CD4-positive, CD25-positive, alpha-beta regulatory T cell (primary cell): ENCODE measurements at regions not wholly inside any gene's neighbourhood (a gene's known extent, or its start where the extent isn't known, plus 50 kb on each side); places are given as distances from the start of the nearest gene placed in this dataset.

Experiments used
- ATAC-seq, 2 donors: fragments of 150-1000 bp; cut with Tn5 transposase; one replicate each; pipeline ENCODE4 v1.10.0; 2021; ENCODE audit warnings: low read depth in 2 of 2, moderate number of reproducible peaks in 2 of 2, moderate library complexity in 1 of 2
- DNase-seq, 3 donors: peaks; one replicate each; pipeline versions ENCODE4 v3.0.0 to v3.0.0-alpha.2; 2012 to 2022; ENCODE audit warnings: mixed read lengths in 1 of 3
- H3K27ac ChIP-seq: one replicate; pipeline ENCODE4 v1.7.0; 2013; ENCODE audit warnings: mild to moderate bottlenecking, low read length; ENCODE audit not compliant: insufficient read depth, poor library complexity, severe bottlenecking
- H3K27me3 ChIP-seq: one replicate; pipeline ENCODE4 v1.7.0; 2013; ENCODE audit warnings: low read length; ENCODE audit not compliant: control insufficient read depth, insufficient read depth
- H3K36me3 ChIP-seq: one replicate; pipeline ENCODE4 v1.7.0; 2013; ENCODE audit warnings: mild to moderate bottlenecking, low read length, moderate library complexity; ENCODE audit not compliant: control insufficient read depth, insufficient read depth
- H3K4me1 ChIP-seq: 2 replicates; pipeline ENCODE4 v1.7.0; 2013; ENCODE audit warnings: mild to moderate bottlenecking, low read length; ENCODE audit not compliant: insufficient read depth, control insufficient read depth, poor library complexity, severe bottlenecking
- H3K4me3 ChIP-seq: one replicate; pipeline ENCODE4 v1.7.0; 2013; ENCODE audit warnings: low read depth, mild to moderate bottlenecking, low read length, moderate library complexity
- H3K9me3 ChIP-seq, 2 experiments: 1 replicate in 1 of 2; 2 replicates in 1 of 2; pipeline ENCODE4 v1.7.0; 2013; ENCODE audit warnings: low read length in 2 of 2, mild to moderate bottlenecking in 1 of 2, moderate library complexity in 1 of 2; ENCODE audit not compliant: control insufficient read depth in 2 of 2
- H3K27ac Mint-ChIP-seq, 3 donors: one replicate each; pipeline ENCODE4 v1.8.0; 2020 to 2022; ENCODE audit warnings: mild to moderate bottlenecking in 3 of 3, mixed read lengths in 3 of 3, moderate library complexity in 2 of 3
- H3K27me3 Mint-ChIP-seq: one replicate; pipeline ENCODE4 v1.8.0; 2022; ENCODE audit warnings: mild to moderate bottlenecking, mixed read lengths
- H3K36me3 Mint-ChIP-seq: one replicate; pipeline ENCODE4 v1.8.0; 2020; ENCODE audit warnings: mixed read lengths
- H3K4me1 Mint-ChIP-seq, 4 donors: one replicate each; pipeline ENCODE4 v1.8.0; 2020 to 2022; ENCODE audit warnings: mixed read lengths in 4 of 4, mild to moderate bottlenecking in 1 of 4
- H3K4me3 Mint-ChIP-seq, 4 donors: one replicate each; pipeline ENCODE4 v1.8.0; 2020 to 2022; ENCODE audit warnings: mild to moderate bottlenecking in 4 of 4, mixed read lengths in 4 of 4, moderate library complexity in 3 of 4
- H3K9me3 Mint-ChIP-seq, 7 donors: one replicate each; pipeline ENCODE4 v1.8.0; 2020 to 2022; ENCODE audit warnings: mixed read lengths in 7 of 7, mild to moderate bottlenecking in 3 of 7, moderate library complexity in 2 of 7

DNA sequence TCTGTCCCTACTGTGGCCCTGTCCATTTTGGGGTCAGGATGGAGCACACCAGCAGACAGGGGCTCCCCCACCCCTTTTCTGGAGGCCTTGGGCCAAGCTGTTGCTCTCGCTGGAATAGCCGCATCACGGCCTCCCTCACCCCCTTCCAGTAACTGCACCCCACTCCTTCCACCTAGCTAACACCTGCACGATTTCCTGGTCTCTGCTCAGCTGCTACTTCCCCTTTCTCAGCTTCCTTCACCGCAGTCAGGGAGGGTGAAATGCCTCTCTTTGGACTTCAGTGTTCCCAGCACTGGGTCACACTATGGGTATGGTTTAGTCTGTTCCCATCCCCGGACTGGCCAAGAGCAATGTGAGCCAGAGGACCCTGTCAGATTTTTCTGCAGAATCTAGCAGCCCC is 400.2 kb downstream of the MCTP2 start:
- H3K27me3 Mint-ChIP-seq: no peaks in the 10 kb centered on the region
- DNase-seq: no peak

DNA sequence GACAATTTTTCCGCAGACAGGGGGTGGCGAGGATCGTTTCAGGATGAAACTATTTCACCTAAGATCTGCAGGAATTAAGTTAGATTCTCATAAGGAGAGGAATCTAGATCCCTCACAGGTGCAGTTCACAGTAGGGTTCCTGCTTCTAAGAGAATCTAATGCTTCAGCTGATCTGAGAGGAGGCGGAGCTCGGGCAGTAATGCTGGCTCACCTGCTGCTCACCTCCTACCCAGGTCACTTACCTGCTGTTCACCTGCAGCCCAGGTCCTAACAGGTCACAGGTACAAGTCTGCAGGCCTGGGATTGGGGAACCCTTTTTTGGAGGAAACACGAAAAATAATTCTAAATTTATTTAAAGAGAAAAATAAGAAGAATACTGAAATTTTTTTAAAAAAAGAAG is 406.8 kb downstream of the MCTP2 start:
- H3K36me3 Mint-ChIP-seq: no peaks in the 10 kb centered on the region
- no peak for DNase-seq
- H3K9me3 ChIP-seq: no peaks in the 10 kb centered on the region
- no peaks in the 10 kb centered on the region for H3K4me1 Mint-ChIP-seq
- no peak overlapping the region for H3K4me3 Mint-ChIP-seq
- no peaks in the 10 kb centered on the region for H3K27me3 Mint-ChIP-seq
- H3K36me3 ChIP-seq: no peaks in the 10 kb centered on the region
- H3K27ac ChIP-seq: no peak overlapping the region
- H3K9me3 Mint-ChIP-seq: peaks cover 0 to 6% (median 0%) of the 10 kb centered on the region in 7 donors
- H3K27me3 ChIP-seq: no peaks in the 10 kb centered on the region
- no peak overlapping the region for H3K4me3 ChIP-seq
- H3K4me1 ChIP-seq: no peaks in the 10 kb centered on the region
- H3K27ac Mint-ChIP-seq: no peak overlapping the region
- no peak for ATAC-seq

More for the DNA sequence above, 400.2 kb downstream of the MCTP2 start:
- Mint-ChIP-seq H3K36me3 (no peaks in the 10 kb centered on the region), H3K27ac (no peak overlapping the region), H3K9me3 (peaks cover 0 to 2% (median 0%) of the 10 kb centered on the region in 7 donors), H3K4me3 (no peak overlapping the region), H3K4me1 (no peaks in the 10 kb centered on the region)
- no peaks in the 10 kb centered on the region for H3K9me3 ChIP-seq
- ATAC-seq: no peak
- H3K4me3 ChIP-seq: no peak overlapping the region
- H3K27ac ChIP-seq: no peak overlapping the region
- no peaks in the 10 kb centered on the region for H3K36me3 ChIP-seq
- H3K27me3 ChIP-seq: no peaks in the 10 kb centered on the region
- H3K4me1 ChIP-seq: no peaks in the 10 kb centered on the region

DNA sequence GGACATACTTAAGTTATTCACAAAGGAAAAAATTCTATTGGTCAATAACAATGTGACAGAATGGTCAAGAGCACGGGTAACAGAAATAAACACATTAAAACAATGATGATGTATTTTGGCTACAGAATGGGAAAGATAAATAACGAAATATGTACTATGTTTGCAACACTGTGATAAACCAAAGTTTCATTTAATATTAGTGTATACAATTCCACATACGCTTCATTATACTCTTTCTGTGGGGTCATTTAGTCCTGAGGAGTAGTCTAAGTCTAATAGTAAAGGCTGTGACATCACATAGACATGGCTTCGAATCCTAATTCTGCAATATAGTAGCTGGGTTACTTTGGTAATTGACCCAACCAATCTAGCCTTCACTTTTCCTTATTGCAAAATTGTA is 408.3 kb downstream of the MCTP2 start:
- H3K4me1 ChIP-seq: no peaks in the 10 kb centered on the region
- H3K36me3 ChIP-seq: no peaks in the 10 kb centered on the region
- ATAC-seq (no peak), DNase-seq (no peak)
- H3K9me3 ChIP-seq: no peaks in the 10 kb centered on the region
- H3K4me1 Mint-ChIP-seq: no peaks in the 10 kb centered on the region
- H3K36me3 Mint-ChIP-seq: no peaks in the 10 kb centered on the region
- H3K27ac Mint-ChIP-seq: no peak overlapping the region
- H3K27ac ChIP-seq: no peak overlapping the region
- H3K27me3 ChIP-seq: no peaks in the 10 kb centered on the region
- no peak overlapping the region for H3K4me3 Mint-ChIP-seq
- H3K9me3 Mint-ChIP-seq: peaks cover 0 to 6% (median 0%) of the 10 kb centered on the region in 7 donors
- no peak overlapping the region for H3K4me3 ChIP-seq
- H3K27me3 Mint-ChIP-seq: no peaks in the 10 kb centered on the region

DNA sequence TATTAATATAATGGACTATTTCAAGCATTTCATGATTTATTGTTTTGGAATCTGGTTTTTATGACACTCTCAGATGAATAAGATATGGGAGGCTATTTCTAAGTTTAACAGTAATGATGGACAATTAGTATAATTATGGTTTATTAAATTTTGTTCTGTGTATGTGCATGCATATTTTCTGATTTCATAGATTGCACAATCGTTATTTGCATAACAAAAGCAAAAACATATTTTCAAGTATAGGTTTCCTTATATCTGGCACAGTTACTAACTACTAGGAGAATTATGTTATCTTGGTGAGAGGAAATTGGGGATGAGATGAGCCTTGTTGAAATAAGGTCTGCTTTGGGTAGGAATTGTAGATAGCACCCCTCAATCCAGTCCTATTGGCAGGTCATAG is 413.1 kb downstream of the MCTP2 start:
- Mint-ChIP-seq H3K36me3 (no peaks in the 10 kb centered on the region), H3K9me3 (peaks cover 0 to 7% (median 1%) of the 10 kb centered on the region in 7 donors), H3K27me3 (no peaks in the 10 kb centered on the region), H3K4me1 (no peaks in the 10 kb centered on the region), H3K27ac (no peak overlapping the region), H3K4me3 (no peak overlapping the region)
- Histone ChIP-seq H3K27ac (no peak overlapping the region), H3K36me3 (no peaks in the 10 kb centered on the region), H3K9me3 (peaks cover 0 to 1% of the 10 kb centered on the region in 2 experiments), H3K4me3 (no peak overlapping the region), H3K27me3 (no peaks in the 10 kb centered on the region), H3K4me1 (no peaks in the 10 kb centered on the region)
- ATAC-seq (no peak), DNase-seq (no peak)

DNA sequence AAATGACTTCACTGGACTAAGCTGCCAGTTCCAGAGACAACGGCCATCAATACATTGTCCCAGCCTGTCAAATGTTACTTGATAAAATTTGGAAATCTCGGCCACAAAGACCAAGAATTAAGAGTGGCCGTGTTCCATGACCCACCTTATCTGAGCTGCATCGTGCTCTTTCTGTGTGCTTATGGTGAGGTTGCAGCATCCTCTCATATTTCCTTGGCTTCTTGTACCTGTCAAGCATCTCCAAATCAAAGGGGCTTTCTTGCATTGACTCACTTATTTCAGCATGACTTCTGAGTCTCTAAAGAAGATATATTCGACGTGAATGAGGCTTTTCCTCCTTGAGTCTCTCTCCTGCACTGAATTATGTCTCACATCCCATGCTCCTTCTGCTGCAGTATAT is 421.7 kb downstream of the MCTP2 start:
- Histone ChIP-seq H3K4me3 (no peak overlapping the region), H3K36me3 (no peaks in the 10 kb centered on the region), H3K9me3 (no peaks in the 10 kb centered on the region), H3K4me1 (no peaks in the 10 kb centered on the region), H3K27me3 (no peaks in the 10 kb centered on the region), H3K27ac (no peak overlapping the region)
- Mint-ChIP-seq H3K27ac (no peak overlapping the region), H3K4me3 (no peak overlapping the region), H3K36me3 (no peaks in the 10 kb centered on the region), H3K27me3 (no peaks in the 10 kb centered on the region), H3K9me3 (peaks cover 0 to 3% (median 0%) of the 10 kb centered on the region in 7 donors), H3K4me1 (no peaks in the 10 kb centered on the region)
- DNase-seq: no peak
- no peak for ATAC-seq

DNA sequence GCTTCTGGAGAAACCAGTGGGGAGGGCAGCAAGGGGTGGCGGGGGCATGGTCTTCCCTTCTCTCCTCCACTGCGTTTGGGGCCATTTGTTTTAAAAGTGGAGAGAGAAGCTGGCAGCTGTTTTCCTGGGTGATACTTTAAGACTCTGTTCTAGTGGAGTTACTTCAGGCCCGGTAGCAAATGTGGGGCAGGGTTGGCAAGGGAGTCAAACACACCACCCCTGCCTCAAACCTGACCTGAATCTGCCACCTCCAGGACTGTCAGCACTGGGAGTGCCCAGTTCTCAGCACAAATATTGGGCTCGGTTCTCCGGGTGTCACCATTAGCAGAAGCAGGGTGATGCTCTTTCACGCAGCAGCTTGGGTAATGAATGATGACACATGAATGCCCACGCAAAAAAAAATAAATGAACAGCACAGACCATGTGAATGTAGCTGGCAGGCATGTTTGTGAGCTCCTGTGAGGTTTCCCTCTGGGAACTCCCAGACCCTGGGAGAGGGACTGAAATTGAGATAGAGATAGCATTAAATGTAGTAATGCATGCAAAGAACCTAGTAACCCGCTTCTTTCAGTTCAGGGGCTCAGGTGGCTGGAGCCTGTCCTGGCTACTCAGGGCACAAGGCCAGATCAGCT is 424.0 kb downstream of the MCTP2 start:
- no peaks in the 10 kb centered on the region for H3K4me1 Mint-ChIP-seq
- Histone ChIP-seq H3K27me3 (no peaks in the 10 kb centered on the region), H3K27ac (no peak overlapping the region), H3K36me3 (no peaks in the 10 kb centered on the region), H3K9me3 (no peaks in the 10 kb centered on the region), H3K4me3 (no peak overlapping the region), H3K4me1 (no peaks in the 10 kb centered on the region)
- H3K27me3 Mint-ChIP-seq: no peaks in the 10 kb centered on the region
- H3K27ac Mint-ChIP-seq: no peak overlapping the region
- no peak for ATAC-seq
- no peak overlapping the region for H3K4me3 Mint-ChIP-seq
- peaks cover 0 to 1% (median 0%) of the 10 kb centered on the region in 7 donors for H3K9me3 Mint-ChIP-seq
- no peaks in the 10 kb centered on the region for H3K36me3 Mint-ChIP-seq
- no peak for DNase-seq

DNA sequence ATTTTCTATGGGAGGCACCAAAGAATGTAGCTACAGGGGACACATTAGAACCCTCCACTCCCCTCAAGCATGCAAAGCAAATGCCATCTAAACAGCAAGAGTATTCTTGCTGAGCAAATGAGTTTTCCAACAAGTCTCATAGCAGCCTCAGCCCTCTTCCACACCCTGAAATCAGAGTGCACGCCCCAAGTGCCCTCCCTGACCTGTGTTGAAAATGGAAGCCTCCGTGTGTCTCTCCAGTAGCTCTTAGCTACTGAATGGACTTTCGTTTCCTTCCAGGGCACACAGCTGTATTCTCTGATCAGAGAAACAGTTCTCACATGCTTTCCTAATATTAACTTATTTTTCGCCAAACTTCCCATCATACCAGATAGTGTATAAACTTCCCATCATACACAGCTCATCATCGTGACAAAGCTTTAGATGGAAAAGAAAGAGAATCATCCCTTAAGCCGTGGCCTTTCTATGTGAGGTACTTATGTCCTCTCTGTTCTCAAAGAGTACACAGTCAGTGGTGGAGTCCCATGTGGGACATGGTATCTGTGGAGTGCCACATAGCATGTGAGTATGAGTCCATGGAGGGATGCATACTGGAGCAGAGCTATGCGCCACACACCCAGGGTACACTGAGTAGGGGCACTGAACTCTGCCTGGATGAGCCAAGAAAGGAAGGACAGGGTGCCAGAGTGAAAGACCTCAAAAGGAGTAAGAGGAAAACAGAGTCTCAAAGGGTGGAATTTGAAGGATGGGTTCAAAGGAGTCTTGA is 434.5 kb downstream of the MCTP2 start:
- H3K4me1 Mint-ChIP-seq: no peaks in the 10 kb centered on the region

DNA sequence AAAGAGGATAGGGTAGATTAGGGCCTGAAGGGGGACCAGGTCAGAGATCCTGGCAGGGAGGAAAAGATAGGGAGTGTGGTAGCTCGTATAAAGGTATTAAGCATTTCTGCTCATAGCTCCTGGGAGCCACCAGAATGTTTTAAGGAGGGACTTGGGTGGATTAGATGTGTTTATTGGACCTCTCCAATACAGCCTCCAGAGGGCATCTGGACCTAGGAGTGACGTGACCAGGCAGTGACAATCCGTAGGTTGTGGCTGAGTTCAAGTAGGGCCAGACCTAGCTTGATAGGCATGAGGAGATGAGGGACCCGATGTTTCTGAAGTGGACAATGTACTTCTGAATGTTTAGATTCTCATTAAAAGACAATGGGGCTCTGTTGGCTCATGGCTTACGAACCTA is 435.2 kb downstream of the MCTP2 start:
- no peak overlapping the region for H3K4me3 Mint-ChIP-seq
- H3K4me1 ChIP-seq: no peaks in the 10 kb centered on the region

More for the DNA sequence above, 434.5 kb downstream of the MCTP2 start:
- Mint-ChIP-seq H3K4me3 (no peak overlapping the region), H3K27me3 (peaks cover 4% of the 10 kb centered on the region), H3K9me3 (peaks cover 0 to 5% (median 0%) of the 10 kb centered on the region in 7 donors), H3K27ac (no peak overlapping the region), H3K36me3 (no peaks in the 10 kb centered on the region)
- no peak for DNase-seq
- Histone ChIP-seq H3K36me3 (no peaks in the 10 kb centered on the region), H3K4me3 (no peak overlapping the region), H3K27me3 (no peaks in the 10 kb centered on the region), H3K27ac (no peak overlapping the region), H3K4me1 (no peaks in the 10 kb centered on the region), H3K9me3 (no peaks in the 10 kb centered on the region)
- ATAC-seq: no peak

More for the DNA sequence above, 435.2 kb downstream of the MCTP2 start:
- peaks cover 0 to 5% (median 0%) of the 10 kb centered on the region in 7 donors for H3K9me3 Mint-ChIP-seq
- H3K4me1 Mint-ChIP-seq: no peaks in the 10 kb centered on the region
- DNase-seq: no peak
- H3K4me3 ChIP-seq: no peak overlapping the region
- H3K27me3 Mint-ChIP-seq: peaks cover 4% of the 10 kb centered on the region
- no peak overlapping the region for H3K27ac ChIP-seq
- no peaks in the 10 kb centered on the region for H3K36me3 ChIP-seq
- no peak overlapping the region for H3K27ac Mint-ChIP-seq
- H3K27me3 ChIP-seq: no peaks in the 10 kb centered on the region
- ATAC-seq: no peak
- no peaks in the 10 kb centered on the region for H3K36me3 Mint-ChIP-seq
- no peaks in the 10 kb centered on the region for H3K9me3 ChIP-seq
